GM21381 (cell line): ENCODE measurements at regions not wholly inside any gene's neighbourhood (a gene's known extent, or its start where the extent isn't known, plus 50 kb on each side); places are given as distances from the start of the nearest gene placed in this dataset.

Experiments used
- ATAC-seq: cut with Tn5 transposase; IDR thresholded peaks from one replicate; pipeline ENCODE4 v1.9.1; 2021; ENCODE audit warnings: mild to moderate bottlenecking, moderate library complexity; ENCODE audit not compliant: unreplicated experiment

GRCh38 chr7:68441645-68442044, 1156.6 kb upstream of the AUTS2 start:
- no peak for ATAC-seq

- no peak for ATAC-seq
These were observed 1155.2 kb upstream of the AUTS2 start for GRCh38 chr7:68442931-68443631.

GRCh38 chr7:68444042-68444441, 1154.2 kb upstream of the AUTS2 start:
- no peak for ATAC-seq

- no peak for ATAC-seq
These were observed 1153.3 kb upstream of the AUTS2 start for GRCh38 chr7:68444956-68445355.

- no peak for ATAC-seq
These were observed 1152.1 kb upstream of the AUTS2 start for GRCh38 chr7:68446183-68446582.

GRCh38 chr7:68449099-68449498, 1149.2 kb upstream of the AUTS2 start:
- ATAC-seq: no peak

- no peak for ATAC-seq
These were observed 1148.5 kb upstream of the AUTS2 start for GRCh38 chr7:68449816-68450215.

- ATAC-seq: no peak
These were observed 1143.3 kb upstream of the AUTS2 start for GRCh38 chr7:68454931-68455330.

- no peak for ATAC-seq
These were observed 1141.8 kb upstream of the AUTS2 start for GRCh38 chr7:68456469-68456868.

GRCh38 chr7:68457481-68457880, 1140.8 kb upstream of the AUTS2 start:
- ATAC-seq: no peak

- no peak for ATAC-seq
These were observed 1140.0 kb upstream of the AUTS2 start for GRCh38 chr7:68458010-68458908.

- no peak for ATAC-seq
These were observed 1136.8 kb upstream of the AUTS2 start for GRCh38 chr7:68461430-68461829.

GRCh38 chr7:68470836-68471435, 1127.3 kb upstream of the AUTS2 start:
- ATAC-seq: no peak

GRCh38 chr7:68472688-68473087, 1125.6 kb upstream of the AUTS2 start:
- ATAC-seq: no peak

GRCh38 chr7:68474661-68475216, 1123.5 kb upstream of the AUTS2 start:
- no peak for ATAC-seq

- no peak for ATAC-seq
These were observed 1121.3 kb upstream of the AUTS2 start for GRCh38 chr7:68476966-68477365.

GRCh38 chr7:68478326-68478725, 1119.9 kb upstream of the AUTS2 start:
- no peak for ATAC-seq

- ATAC-seq: no peak
These were observed 1115.5 kb upstream of the AUTS2 start for GRCh38 chr7:68482800-68483199.

- no peak for ATAC-seq
These were observed 1113.5 kb upstream of the AUTS2 start for GRCh38 chr7:68484731-68485130.

- no peak for ATAC-seq
These were observed 1112.9 kb upstream of the AUTS2 start for GRCh38 chr7:68485253-68485917.
